GM18526 (cell line): ENCODE measurements at regions not wholly inside any gene's neighbourhood (a gene's known extent, or its start where the extent isn't known, plus 50 kb on each side); places are given as distances from the start of the nearest gene placed in this dataset.

Experiments
- POLR2A ChIP-seq: IDR thresholded peaks from 3 replicates; pipeline ENCODE4 v1.6.1; 2011; ENCODE audit not compliant: insufficient read length; ENCODE audit errors: extremely low read depth

DNA sequence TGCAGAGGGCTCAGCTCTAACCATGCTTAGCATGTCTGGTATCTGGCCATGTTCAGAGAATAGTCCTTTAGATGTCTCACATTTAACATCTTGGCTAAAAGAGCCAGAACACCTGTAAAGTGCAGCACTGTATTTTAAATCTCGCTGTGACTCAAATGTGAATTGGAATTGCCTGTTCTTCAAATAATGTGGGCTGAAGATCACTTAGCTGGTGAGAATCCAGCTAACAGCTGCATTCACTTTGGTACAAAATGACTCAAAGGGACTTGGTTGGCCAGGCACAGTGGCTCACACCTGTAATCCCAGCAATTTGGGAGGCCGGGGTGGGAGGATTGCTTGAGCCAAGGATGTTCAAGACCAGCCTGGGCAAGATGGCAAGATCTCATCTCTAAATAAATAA, 63.5 kb upstream of the PLAC8 start:
- TF ChIP-seq POLR2A, result no peak

DNA sequence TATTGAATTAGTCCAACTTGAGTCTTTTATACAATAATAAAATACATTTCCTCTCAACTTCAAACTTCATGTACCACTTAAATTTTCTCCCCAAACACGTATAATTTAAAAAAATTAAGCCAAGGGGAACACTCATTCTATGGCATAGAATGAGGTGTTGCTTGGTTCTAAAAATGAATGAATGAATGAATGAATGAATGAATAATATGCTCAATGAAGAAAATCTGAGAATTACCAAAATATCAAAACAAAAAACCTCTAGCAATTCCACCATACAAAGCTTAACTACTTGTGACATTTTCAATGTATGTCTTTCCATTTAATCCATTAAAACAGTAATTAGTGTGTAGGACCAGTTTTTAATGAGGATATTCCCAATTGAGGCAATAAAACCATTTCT, 62.7 kb upstream of the PLAC8 start:
- no peak for TF ChIP-seq POLR2A

DNA sequence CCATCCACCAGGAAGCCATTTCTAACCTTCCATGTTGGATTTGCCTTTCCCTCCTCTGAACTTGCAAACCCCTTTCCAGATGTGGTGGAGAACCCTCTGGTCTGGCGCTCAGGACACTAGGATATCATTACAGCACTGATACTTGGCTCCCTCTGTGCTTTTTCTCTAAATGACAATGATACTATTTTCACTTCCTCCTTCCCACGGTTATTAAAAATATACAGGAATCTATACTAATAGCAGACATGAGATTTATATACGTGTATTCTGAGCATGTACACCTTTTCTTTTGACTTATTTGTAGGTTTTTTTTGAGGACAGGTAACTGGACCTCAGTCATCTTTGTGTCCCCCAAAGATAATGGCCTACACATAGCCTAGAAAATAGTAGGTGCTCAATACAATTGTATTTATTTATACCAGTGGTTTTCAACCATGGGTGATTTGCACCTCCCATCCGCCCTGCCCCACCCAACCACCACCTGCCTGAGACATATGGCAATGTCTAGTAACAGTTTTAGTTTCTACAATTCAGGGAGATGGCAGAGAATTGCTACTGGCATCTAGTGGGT, 60.4 kb upstream of the PLAC8 start:
- TF ChIP-seq POLR2A, result no peak

DNA sequence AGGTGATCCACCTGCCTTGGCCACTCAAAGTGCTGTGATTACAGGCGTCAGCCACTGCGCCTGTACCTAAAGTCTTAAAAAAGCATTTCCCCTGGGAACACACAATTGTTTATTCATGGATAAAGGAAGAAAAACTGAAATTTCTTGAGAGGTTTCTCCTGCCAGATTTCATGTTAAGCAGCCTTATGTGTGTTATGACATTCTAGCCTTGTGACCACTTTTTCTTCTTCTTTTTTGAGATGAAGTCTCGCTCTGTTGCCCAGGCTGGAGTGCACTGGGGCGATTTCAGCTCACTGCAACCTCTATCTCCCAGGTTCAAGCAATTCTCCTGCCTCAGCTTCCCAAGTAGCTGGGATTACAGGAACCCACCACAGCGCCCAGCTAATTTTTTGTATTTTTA, 57.8 kb upstream of the PLAC8 start:
- no peak for TF ChIP-seq POLR2A

DNA sequence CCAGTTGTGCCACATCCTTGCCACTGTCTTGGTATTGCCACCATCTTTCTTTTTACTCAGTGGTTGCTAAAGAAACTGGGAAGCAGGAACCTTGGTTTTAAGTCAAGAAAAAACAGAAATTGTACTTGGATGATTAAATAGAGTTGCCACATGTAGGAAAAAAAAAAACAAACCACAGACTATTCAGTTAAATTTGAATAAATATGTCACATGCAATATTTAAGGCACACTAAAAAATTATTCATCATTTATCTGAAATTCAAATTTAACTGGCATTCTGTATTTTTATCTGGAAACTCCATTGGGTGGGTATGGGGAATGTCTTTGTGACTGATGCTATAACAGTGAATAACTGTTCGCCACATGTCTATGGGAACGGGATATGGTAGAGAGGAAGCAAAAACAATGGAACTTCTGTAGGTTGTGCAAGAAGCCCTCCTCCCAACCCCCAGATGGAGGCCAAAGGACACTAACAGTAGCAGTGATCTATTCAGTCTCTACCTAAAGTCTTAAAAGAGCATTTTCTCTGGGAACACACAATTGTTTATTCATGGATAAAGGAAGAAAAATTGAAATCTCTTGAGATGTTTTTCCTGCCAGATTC, 57.0 kb upstream of the PLAC8 start:
- TF ChIP-seq POLR2A, result no peak

DNA sequence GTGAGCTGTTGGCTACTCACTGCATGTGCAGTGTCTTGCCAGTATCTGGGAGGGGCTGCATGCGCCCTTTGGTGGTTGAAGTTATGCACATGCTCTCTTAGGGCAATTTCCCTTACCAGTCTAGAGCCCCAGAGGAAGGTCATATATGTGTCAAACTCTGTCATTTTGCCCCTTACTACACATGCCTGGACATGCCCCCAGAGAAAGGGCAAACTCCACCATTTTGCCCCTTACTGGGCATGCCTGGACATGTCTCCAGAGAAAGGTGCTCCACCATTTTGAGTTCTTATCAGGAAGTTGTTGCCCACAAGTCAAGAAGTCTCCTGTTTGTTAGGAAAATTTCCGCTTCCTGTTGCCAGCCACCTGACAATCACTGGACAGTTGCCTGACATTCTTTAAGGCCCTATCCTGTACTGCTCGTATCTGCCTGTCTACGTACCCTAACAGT, 56.4 kb upstream of the PLAC8 start:
- TF ChIP-seq POLR2A, result no peak
